Neural progenitor cell (in vitro differentiated cells): ENCODE measurements at regions not wholly inside any gene's neighbourhood (a gene's known extent, or its start where the extent isn't known, plus 50 kb on each side); places are given as distances from the start of the nearest gene placed in this dataset.

ENCODE experiments used
- DNase-seq: peaks from one replicate; pipeline ENCODE4 v3.0.0-alpha.2; 2016; ENCODE audit warnings: low spot score
- H2AFZ ChIP-seq: fragments of 200-600 bp; sonication (generic); replicated peaks from 2 replicates; pipeline ENCODE4 v1.6.1; 2016; ENCODE audit warnings: antibody characterized with exemption
- H3F3A ChIP-seq: fragments of 200-600 bp; sonication (generic); 2 replicates; pipeline ENCODE4 v1.6.1; 2016; ENCODE audit warnings: antibody characterized with exemption, low read depth
- H3K27ac ChIP-seq: fragments of 200-600 bp; sonication (generic); 2 replicates; pipeline ENCODE4 v1.5.1; 2016; ENCODE audit warnings: mild to moderate bottlenecking
- H3K27me3 ChIP-seq: fragments of 200-600 bp; sonication (generic); 2 replicates; pipeline ENCODE4 v1.6.1; 2016; ENCODE audit warnings: mild to moderate bottlenecking, moderate library complexity
- H3K36me3 ChIP-seq: fragments of 200-600 bp; sonication (generic); 2 replicates; pipeline ENCODE4 v1.5.1; 2016
- H3K4me1 ChIP-seq: fragments of 200-600 bp; sonication (generic); 2 replicates; pipeline ENCODE4 v1.6.1; 2016; ENCODE audit warnings: mixed run types
- H3K4me2 ChIP-seq: fragments of 200-600 bp; sonication (generic); 2 replicates; pipeline ENCODE4 v1.6.1; 2016
- H3K4me3 ChIP-seq: fragments of 200-600 bp; sonication (generic); 2 replicates; pipeline ENCODE4 v1.5.1; 2016
- H3K79me2 ChIP-seq: fragments of 200-600 bp; sonication (generic); 2 replicates; pipeline ENCODE4 v1.6.1; 2016; ENCODE audit warnings: low read depth
- H3K9ac ChIP-seq: fragments of 200-600 bp; sonication (generic); 2 replicates; pipeline ENCODE4 v1.6.1; 2016
- H3K9me3 ChIP-seq: fragments of 200-600 bp; sonication (generic); 2 replicates; pipeline ENCODE4 v1.5.1; 2016; ENCODE audit warnings: low read depth
- H4K20me1 ChIP-seq: fragments of 200-600 bp; sonication (generic); 2 replicates; pipeline ENCODE4 v1.6.1; 2016; ENCODE audit warnings: low read depth
- H3K27ac Mint-ChIP-seq: 3 replicates; pipeline ENCODE4 v1.8.0; 2021; ENCODE audit warnings: mixed read lengths
- H3K27me3 Mint-ChIP-seq: 2 replicates; pipeline ENCODE4 v1.8.0; 2022; ENCODE audit warnings: low read depth, mild to moderate bottlenecking, inconsistent platforms, moderate library complexity, mixed read lengths; ENCODE audit not compliant: insufficient read depth
- H3K36me3 Mint-ChIP-seq: 3 replicates; pipeline ENCODE4 v1.8.0; 2021; ENCODE audit warnings: mixed read lengths
- H3K4me1 Mint-ChIP-seq: 3 replicates; pipeline ENCODE4 v1.8.0; 2021; ENCODE audit warnings: mixed read lengths
- H3K4me3 Mint-ChIP-seq: 3 replicates; pipeline ENCODE4 v1.8.0; 2021; ENCODE audit warnings: mild to moderate bottlenecking, moderate library complexity, mixed read lengths
- H3K9me3 Mint-ChIP-seq: 3 replicates; pipeline ENCODE4 v1.8.0; 2020; ENCODE audit warnings: mixed read lengths
- CTCF ChIP-seq: fragments of 200-600 bp; sonication (generic); IDR thresholded peaks from 2 replicates; pipeline ENCODE4 v1.5.1; 2017; ENCODE audit warnings: antibody characterized with exemption, mild to moderate bottlenecking
- EZH2 ChIP-seq: fragments of 200-600 bp; sonication (generic); IDR thresholded peaks from 2 replicates; pipeline ENCODE4 v1.6.1; 2017; ENCODE audit warnings: antibody characterized with exemption, mild to moderate bottlenecking, moderate library complexity
- EZH2phosphoT487 ChIP-seq: fragments of 200-600 bp; sonication (generic); IDR thresholded peaks from 2 replicates; pipeline ENCODE4 v1.6.1; 2017; ENCODE audit warnings: antibody characterized with exemption

DNA sequence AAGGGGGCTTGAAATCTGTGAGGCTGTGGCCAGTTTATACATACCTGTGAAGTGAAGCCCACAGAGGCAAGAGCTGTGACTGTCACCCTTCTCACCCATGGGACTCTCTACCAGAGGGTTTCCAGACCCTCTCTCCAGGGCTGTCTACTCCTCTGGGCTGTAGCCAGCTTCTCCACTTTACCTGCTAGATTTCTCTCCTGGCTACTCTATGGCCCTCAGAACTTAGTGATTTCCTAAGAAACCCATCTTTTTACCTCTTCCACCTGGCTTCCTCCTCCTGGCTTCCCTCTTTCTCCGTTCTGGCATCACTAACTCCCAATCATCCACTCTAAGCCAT, 78.0 kb downstream of the SEC61B start:
- Mint-ChIP-seq H3K4me1 (peaks cover 11% of the 10 kb centered on the region), H3K36me3 (no peaks in the 10 kb centered on the region)
- H2AFZ ChIP-seq: no peak overlapping the region

GRCh38 chr9:99300603-99301002, 78.5 kb downstream of the SEC61B start:
- no peaks in the 10 kb centered on the region for H3K36me3 Mint-ChIP-seq
- no peak overlapping the region for H3K27ac Mint-ChIP-seq
- Histone ChIP-seq H3K36me3 (no peaks in the 10 kb centered on the region), H3F3A (peaks cover 2% of the 10 kb centered on the region), H3K79me2 (no peaks in the 10 kb centered on the region), H3K4me2 (no peak overlapping the region), H3K27me3 (no peaks in the 10 kb centered on the region), H3K9ac (no peak overlapping the region), H3K4me1 (no peaks in the 10 kb centered on the region), H3K4me3 (no peak overlapping the region), H3K27ac (no peak overlapping the region), H4K20me1 (no peaks in the 10 kb centered on the region), H3K9me3 (no peaks in the 10 kb centered on the region), H2AFZ (peak overlapping the region; percentile 42)
- TF ChIP-seq EZH2: no peak
- TF ChIP-seq CTCF: no peak
- TF ChIP-seq EZH2phosphoT487: no peak
- H3K27me3 Mint-ChIP-seq: peaks cover 8% of the 10 kb centered on the region
- H3K4me1 Mint-ChIP-seq: peaks cover 11% of the 10 kb centered on the region
- H3K4me3 Mint-ChIP-seq: no peak overlapping the region
- no peak for DNase-seq
- H3K9me3 Mint-ChIP-seq: no peaks in the 10 kb centered on the region

More for the DNA sequence above, 78.0 kb downstream of the SEC61B start:
- H3K4me3 Mint-ChIP-seq: no peak overlapping the region
- peaks cover 8% of the 10 kb centered on the region for H3K27me3 Mint-ChIP-seq
- Histone ChIP-seq H3K4me3 (no peak overlapping the region), H3K9me3 (no peaks in the 10 kb centered on the region), H3K27me3 (no peaks in the 10 kb centered on the region), H4K20me1 (no peaks in the 10 kb centered on the region), H3K4me1 (no peaks in the 10 kb centered on the region), H3K4me2 (no peak overlapping the region), H3K9ac (no peak overlapping the region), H3F3A (peaks cover 2% of the 10 kb centered on the region), H3K79me2 (no peaks in the 10 kb centered on the region), H3K36me3 (no peaks in the 10 kb centered on the region), H3K27ac (no peak overlapping the region)
- H3K9me3 Mint-ChIP-seq: no peaks in the 10 kb centered on the region
- no peak for DNase-seq
- no peak overlapping the region for H3K27ac Mint-ChIP-seq
- no peak for TF ChIP-seq EZH2phosphoT487
- TF ChIP-seq EZH2: no peak
- TF ChIP-seq CTCF: no peak

DNA sequence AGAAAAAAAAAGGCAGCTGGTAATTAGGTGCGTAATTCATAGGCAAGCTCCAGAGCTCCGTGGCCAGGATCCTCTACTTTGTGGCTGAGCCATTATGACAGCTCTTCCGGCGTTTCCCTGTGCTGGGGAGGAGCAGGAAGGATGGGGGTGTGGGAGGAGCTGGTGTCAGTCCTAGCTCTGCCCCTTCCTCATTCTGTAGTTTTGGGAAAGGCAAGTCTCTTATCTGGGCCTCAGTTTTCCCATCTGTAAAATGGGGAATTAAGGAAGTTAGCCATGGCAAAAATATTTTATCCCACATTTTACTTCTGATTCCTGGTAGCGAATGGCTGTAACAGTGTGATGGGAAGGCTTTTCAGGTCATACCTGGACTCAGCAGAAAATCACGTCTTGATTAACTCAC, 81.1 kb downstream of the SEC61B start:
- no peaks in the 10 kb centered on the region for H3K36me3 Mint-ChIP-seq
- no peak overlapping the region for H3K9ac ChIP-seq
- peaks cover 5% of the 10 kb centered on the region for H3K4me1 ChIP-seq
- no peak overlapping the region for H3K4me2 ChIP-seq
- no peaks in the 10 kb centered on the region for H3K79me2 ChIP-seq
- H3K4me3 Mint-ChIP-seq: no peak overlapping the region
- no peaks in the 10 kb centered on the region for H3K36me3 ChIP-seq
- no peaks in the 10 kb centered on the region for H3K9me3 ChIP-seq
- H2AFZ ChIP-seq: no peak overlapping the region
- no peak overlapping the region for H3K27ac Mint-ChIP-seq
- H3K4me1 Mint-ChIP-seq: peaks cover 3% of the 10 kb centered on the region
- H3K9me3 Mint-ChIP-seq: no peaks in the 10 kb centered on the region
- no peak for TF ChIP-seq EZH2phosphoT487
- no peak for TF ChIP-seq EZH2
- no peak for TF ChIP-seq CTCF
- no peak overlapping the region for H3K27ac ChIP-seq
- peaks cover 2% of the 10 kb centered on the region for H3F3A ChIP-seq
- no peaks in the 10 kb centered on the region for H4K20me1 ChIP-seq
- no peaks in the 10 kb centered on the region for H3K27me3 ChIP-seq
- H3K4me3 ChIP-seq: no peak overlapping the region
- DNase-seq: no peak
- H3K27me3 Mint-ChIP-seq: peaks cover 7% of the 10 kb centered on the region

- H3K27ac Mint-ChIP-seq: no peak overlapping the region
- TF ChIP-seq EZH2 (no peak), EZH2phosphoT487 (no peak), CTCF (no peak)
- peaks cover 2% of the 10 kb centered on the region for H3F3A ChIP-seq
- no peak overlapping the region for H3K4me2 ChIP-seq
- no peaks in the 10 kb centered on the region for H3K79me2 ChIP-seq
- peaks cover 5% of the 10 kb centered on the region for H3K4me1 ChIP-seq
- H3K4me1 Mint-ChIP-seq: no peaks in the 10 kb centered on the region
- H3K27me3 ChIP-seq: no peaks in the 10 kb centered on the region
- no peaks in the 10 kb centered on the region for H3K36me3 Mint-ChIP-seq
- no peak overlapping the region for H2AFZ ChIP-seq
- H4K20me1 ChIP-seq: no peaks in the 10 kb centered on the region
- H3K27me3 Mint-ChIP-seq: peaks cover 9% of the 10 kb centered on the region
- no peak overlapping the region for H3K9ac ChIP-seq
- H3K4me3 Mint-ChIP-seq: no peak overlapping the region
- DNase-seq: no peak
- H3K9me3 Mint-ChIP-seq: no peaks in the 10 kb centered on the region
- H3K36me3 ChIP-seq: no peaks in the 10 kb centered on the region
- H3K9me3 ChIP-seq: no peaks in the 10 kb centered on the region
- H3K4me3 ChIP-seq: no peak overlapping the region
- H3K27ac ChIP-seq: no peak overlapping the region
Observed at GRCh38 chr9:99305124-99305523, 83.0 kb downstream of the SEC61B start.
